Stimulated activated naive CD8-positive, alpha-beta T cell treated with anti-CD3 and anti-CD28 coated beads, Interleukin-15, Interleukin-2, amounts not matched to agents 100 U/mL and 50 U/mL, for 24 hours (primary cell): ENCODE measurements at regions not wholly inside any gene's neighbourhood (a gene's known extent, or its start where the extent isn't known, plus 50 kb on each side); places are given as distances from the start of the nearest gene placed in this dataset.
"Not testable (repeated sequence)": the region's sequence is repeated elsewhere in the genome, so short reads cannot be mapped to it uniquely, and the experiment has no call there.

Source experiments
- ATAC-seq: fragments of 150-1000 bp; cut with Tn5 transposase; one replicate; pipeline ENCODE4 v1.10.0; 2021
- DNase-seq: peaks from one replicate; pipeline ENCODE4 v3.0.0; 2021

DNA sequence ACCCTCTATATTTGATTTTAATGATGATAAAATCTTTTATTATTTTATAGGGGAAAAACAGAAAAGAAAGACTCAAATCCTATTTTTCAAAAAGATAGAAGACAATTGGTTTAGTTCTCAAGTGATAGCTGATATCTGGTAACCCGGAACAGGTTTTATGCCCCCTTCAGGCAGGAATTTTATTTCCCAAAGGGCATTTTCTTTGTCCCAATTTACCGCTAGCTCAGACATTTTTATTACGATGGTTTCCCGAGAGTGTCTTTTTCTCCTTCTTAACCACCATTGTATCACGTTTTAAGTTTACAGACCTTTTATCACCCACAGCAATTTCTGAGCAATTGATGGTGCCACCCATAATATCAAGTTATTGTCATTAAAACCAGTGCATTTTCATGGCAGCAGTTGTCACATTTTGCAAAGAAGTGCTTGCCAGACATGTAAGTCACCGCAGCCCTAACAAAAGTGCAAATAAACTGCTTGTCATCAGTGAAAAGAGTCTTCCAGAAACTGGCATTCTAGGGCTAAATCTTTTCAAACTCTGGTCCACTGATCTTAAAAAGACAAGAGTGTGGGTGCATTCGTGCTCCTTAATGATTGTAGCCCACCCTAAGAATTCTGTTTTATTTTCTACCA lies 204.8 kb upstream of the VCX start:
- no peak for ATAC-seq
- no peak for DNase-seq

DNA sequence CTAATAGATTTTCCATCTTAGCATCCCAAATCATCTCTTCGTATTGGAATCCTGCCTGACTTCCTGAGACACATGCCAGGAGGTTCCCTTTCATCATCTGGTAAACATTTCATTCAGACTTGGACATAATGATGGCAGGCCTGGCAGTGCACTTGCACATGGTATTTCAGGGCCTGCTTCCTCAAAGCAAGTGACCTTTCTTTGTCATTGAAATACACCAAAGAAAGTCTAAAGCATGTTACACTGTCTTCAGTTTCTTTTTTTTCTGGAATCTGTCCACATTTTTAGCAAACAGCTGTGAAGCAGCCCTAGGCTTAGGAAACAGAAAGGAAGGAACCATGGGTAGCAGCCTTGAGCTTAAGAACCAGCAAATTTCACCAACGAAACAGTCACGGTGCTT lies 205.9 kb upstream of the VCX start:
- ATAC-seq (no peak), DNase-seq (no peak)

DNA sequence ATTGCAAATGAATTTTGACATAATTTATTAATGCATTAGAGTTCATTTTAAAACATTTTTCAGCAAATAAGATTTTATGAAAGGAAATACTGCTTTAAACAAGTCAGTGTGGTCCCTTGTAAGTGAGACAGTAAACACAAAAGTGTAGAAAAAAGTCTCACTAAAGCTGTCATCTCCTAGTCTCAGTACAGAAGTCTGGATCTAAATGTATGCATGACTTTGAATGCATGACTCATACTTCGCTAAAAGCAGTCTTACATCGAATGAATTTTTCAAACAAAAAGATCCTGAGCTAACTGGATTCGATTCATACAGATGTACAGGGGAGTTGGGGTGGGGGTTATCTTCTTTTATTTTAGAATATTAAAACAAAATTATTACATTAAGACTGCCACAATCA lies 207.4 kb upstream of the VCX start:
- DNase-seq, result no peak
- no peak for ATAC-seq

DNA sequence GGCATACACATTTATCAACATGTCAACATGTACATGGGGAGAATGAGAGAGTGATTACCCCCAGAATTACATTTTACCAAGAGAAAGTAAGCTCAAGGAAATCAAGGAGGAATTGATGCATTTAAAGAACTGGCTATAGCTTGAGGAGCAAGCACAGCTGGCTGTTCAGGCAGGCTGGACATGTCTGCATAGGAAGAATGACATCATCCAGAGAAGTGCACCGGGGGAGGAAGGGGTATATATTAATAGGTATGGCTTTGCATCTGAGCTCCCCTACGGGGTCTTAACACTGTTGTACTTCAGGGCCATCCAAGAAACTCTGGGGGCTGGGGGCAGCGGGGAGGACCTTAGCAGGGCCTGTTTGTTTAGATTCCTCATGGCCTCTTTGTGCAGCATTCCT lies 222.4 kb upstream of the VCX start:
- no peak for ATAC-seq
- DNase-seq, result no peak

DNA sequence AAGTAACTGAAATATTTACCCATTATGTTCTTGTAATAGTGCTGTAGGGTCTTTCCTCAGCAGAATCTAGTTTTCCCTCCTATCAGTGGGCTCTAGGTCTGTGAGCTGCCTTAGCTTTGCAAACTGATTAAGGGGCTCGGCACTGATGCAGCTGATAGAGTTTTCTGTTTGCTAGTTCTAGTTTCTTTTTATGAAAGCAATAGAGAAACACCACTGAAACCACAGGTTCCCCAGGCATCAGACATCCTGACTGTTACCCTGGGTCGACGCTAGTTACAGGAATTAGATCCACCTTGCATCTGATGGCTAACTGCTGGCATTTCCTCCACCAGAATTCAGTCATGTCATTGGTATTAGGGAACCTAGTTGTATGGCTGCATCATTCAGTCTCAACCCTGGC lies 225.0 kb upstream of the VCX start:
- ATAC-seq, result no peak

DNA sequence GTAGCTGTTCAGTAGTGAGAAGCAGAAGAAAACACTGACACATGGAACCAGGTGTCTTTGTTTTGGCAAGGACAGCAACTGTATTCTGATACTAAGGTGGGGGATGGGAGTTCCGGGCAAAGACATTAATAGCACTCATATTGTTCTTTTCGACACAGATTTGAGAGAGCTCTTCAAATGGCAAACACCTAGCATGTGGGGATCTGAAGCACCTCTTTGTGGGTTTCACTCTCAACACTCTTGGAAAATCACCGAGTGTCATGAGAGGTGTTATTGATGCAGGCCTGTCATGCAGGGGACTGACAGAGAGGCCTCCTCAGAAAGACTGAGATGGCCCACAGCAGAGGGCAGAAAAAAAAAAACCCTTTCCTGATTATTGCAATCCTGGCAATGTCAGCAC lies 228.4 kb upstream of the VCX start:
- DNase-seq (no peak), ATAC-seq (no peak)

More for the DNA sequence above, 225.0 kb upstream of the VCX start:
- DNase-seq, result no peak

DNA sequence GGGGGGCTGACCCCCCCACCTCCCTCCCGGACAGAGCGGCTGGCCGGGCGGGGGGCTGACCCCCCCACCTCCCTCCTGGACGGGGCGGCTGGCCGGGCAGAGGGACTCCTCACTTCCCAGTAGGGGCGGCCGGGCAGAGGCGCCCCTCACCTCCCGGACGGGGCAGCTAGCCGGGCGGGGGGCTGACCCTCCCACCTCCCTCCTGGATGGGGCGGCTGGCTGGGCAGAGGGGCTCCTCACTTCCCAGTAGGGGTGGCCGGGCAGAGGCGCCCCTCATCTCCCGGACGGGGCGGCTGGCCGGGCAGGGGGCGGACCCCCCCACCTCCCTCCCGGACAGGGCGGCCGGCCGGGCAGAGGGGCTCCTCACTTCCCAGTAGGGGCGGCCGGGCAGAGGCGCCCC lies 234.3 kb upstream of the VCX start:
- not testable (repeated sequence) for ATAC-seq

DNA sequence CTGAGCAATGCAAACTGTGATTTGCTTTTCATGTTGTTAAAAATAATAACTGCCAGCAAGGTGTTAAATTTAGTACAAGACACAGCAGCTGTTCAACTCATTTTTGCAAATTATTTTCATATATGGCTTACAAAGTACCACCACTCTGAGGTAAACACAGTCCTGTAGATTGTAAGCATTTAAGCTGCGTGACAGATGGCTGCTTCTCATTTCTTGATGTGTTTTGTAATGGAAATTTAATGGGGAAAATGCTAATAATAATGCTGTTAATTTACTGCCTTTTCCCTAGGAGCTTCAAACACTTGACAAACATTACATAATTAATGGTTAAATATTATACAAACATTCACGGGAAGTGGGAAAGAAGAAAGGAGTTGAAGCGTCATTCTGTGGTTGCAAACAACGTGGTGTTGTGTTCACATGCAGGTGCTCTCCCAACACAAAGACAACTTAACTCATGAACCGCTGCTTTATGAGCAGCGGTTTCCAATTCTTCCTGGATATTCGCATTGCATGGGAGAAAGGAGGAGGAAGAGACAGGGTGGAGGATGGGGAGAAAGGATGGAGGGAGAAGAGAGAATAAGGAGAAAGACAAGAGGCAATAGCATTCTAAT lies 236.8 kb upstream of the VCX start:
- DNase-seq (no peak), ATAC-seq (no peak)

More for the DNA sequence above, 234.3 kb upstream of the VCX start:
- DNase-seq, result not testable (repeated sequence)

DNA sequence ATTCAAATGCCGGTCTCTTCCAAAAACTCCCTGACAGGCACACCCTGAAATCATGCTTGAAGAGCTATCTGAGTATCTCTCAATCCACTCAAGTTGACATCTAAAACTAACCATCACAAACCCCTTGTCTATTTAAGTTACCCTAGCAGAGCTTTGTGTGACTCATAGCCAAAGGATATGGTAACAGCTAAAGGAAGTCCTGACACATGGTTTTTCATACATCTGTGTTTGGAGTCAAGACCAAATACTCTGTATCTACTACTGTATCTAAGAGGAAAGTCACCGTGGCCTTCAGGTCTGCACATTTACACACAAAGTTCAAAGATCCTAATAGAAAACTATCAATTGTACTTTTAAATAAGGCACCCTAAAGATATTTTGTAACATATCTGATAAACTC lies 239.6 kb upstream of the VCX start:
- DNase-seq, result no peak
- ATAC-seq, result no peak

DNA sequence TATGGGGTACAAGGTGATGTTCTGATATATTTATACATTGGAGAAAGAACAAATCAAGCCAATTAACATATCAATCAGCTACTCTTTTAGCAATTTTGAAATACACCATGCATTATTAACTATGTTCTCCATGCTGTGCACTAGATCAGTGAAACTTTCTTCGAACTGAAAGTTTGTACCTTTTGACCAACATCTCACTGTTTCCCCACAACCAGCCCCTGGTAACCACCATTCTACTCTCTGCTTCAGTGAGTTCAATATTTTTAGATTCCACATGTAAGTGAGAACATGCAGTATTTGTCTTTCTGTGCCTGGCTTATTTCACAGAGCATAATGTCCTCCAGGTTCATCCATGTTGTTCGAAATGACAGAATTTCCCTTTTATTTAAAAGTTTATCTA lies 246.1 kb upstream of the VCX start:
- ATAC-seq, result no peak
- no peak for DNase-seq

DNA sequence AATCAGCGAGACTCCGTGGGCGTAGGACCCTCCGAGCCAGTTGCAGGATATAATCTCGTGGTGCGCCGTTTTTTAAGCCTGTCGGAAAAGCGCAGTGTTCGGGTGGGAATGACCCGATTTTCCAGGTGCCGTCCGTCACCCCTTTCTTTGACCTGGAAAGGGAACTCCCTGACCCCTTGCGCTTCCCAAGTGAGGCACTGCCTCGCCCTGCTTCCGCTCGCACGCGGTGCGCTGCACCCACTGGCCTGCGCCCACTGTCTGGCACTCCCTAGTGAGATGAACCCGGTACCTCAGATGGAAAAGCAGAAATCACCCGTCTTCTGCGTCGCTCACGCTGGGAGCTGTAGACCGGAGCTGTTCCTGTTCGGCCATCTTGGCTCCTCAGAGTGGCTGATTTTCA lies 249.6 kb upstream of the VCX start:
- not testable (repeated sequence) for ATAC-seq

DNA sequence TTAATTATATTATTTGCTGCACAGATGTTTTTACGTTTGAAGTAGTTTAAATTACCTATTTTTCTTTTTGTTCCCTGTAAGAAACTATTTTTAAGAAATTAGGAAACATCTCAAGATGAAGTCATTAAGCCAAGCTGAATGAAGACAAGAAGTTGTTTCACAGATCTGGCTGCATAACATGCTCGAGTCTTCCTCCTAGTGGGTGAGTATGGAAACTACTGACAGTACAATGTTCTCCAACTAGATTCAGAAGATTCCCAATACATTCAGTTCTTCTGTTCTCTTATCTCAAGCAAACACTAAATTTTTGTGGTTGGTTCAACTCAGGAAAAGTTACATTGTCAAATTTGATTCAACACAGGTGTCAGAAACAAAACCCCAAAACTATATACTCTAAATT lies 256.8 kb upstream of the VCX start:
- ATAC-seq (no peak), DNase-seq (no peak)

More for the DNA sequence above, 249.6 kb upstream of the VCX start:
- DNase-seq, result not testable (repeated sequence)

DNA sequence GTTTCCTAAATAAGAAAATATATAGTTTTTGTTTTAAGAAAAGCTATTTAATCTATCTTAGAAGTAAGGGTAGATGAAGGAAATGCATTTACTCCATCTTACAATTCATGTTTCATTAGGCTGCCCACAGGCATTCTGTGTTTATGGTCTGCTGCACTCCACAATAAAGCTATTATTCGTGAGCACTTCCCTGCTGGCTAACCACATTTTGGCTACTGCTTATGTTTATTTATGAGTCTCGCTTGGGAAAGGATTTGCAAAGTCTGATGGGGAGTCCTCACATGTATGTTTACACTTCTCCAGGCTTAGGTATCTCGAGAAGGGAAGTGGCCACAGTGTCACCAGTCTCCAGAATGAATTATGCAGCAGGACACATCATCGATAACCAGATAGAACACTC lies 260.8 kb upstream of the VCX start:
- DNase-seq, result no peak
- ATAC-seq, result no peak

DNA sequence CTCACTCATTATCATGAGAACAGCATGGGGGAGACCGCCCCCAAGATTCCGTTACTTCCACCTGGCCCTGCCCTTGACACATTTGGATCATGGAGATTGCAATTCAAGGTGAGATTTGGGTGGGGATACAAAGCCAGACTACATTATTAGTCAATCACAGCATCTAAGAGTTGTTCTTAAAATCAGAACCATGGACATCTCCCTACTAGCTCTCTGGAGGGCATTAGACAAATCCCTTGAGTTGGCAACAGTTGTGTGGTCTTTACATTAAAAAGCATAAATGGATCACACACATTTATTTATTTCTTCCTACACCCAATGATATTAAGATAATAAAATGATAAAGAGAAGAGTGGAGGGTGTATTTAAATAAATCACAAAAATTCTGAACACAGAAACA lies 262.8 kb upstream of the VCX start:
- DNase-seq (no peak), ATAC-seq (no peak)

DNA sequence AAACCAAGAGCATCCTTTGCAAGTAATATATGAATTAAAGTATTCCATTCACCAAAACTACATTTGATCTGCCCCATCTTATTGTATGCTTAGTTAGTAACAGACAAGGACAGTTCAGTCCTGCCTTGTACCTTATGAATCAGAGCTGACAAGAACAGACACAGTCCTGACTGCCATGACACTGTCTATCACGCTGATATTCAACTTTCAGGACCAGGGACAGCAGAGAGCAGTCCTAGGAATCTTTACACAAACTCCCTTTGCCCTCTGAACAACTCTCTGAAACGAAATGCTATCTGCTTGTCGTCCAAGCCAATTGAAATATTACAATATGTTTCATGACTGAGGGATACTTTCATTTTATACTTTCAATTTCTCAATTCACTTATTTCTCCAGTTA lies 268.6 kb upstream of the VCX start:
- ATAC-seq, result no peak
- DNase-seq, result no peak

DNA sequence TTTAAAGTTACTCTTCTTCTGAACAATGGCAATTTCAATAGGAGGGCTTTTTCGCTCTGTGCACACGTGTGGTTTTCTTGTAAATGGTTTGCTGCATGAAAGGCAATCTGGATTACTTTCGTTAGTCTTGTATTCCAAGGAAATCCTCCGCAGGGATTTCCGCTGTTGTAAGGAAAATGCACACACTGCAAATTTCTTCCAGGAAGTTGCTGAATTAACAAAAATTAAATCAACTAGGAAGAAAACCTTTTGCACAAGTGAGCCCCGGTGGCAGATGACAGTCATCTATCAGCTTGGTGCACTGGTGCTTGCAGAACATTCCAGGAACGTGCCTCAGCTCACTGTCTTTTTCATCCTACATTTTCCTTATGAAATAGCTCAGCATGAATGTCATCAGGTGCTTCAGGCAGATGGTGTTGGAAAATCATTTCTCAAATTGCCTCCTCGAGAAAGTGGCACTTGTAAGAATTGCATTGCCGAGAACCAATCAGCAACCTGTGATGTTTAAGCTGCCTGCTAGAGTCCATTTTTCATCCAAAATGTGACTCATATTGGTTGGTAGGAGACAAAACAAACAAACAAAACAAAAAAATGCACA lies 272.4 kb upstream of the VCX start:
- no peak for ATAC-seq
- DNase-seq, result no peak

DNA sequence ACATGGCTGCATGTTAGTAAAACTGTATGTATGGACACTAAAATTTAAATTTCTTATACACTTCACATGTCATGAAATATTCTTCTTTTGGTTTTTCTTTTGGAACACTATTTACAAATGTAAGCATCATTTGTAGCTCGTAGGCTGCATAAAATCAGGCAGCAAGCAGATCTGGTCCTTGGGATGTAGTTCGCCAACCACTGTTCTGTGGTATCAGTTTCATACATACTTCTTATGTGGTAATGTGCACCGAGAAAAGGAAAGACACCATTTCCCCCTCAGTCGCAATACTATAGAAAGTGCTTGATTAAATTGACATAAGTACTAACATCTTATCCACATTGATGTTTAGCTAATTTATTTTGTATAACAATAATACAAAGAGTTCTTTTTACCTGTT lies 274.4 kb upstream of the VCX start:
- DNase-seq, result no peak
- ATAC-seq, result no peak

DNA sequence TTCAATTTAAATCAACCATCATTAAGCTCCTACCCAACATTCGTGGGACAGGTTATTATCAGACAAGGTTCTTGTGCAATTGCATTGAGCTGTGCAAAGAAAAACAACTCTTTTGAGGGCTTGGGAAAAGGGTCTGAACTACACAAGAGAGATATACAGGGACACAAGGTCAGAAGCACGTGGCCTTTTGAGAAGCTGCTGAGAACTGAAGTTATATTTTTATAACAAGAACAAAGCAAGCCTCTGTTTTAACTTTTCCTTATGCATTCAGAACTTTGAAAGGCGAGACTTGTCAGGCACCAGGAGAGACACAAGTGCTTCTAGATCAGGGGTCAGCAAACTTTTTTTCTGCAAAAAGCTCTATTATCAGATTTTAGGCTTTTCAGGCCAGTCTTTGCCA lies 274.8 kb upstream of the VCX start:
- ATAC-seq (no peak), DNase-seq (no peak)

DNA sequence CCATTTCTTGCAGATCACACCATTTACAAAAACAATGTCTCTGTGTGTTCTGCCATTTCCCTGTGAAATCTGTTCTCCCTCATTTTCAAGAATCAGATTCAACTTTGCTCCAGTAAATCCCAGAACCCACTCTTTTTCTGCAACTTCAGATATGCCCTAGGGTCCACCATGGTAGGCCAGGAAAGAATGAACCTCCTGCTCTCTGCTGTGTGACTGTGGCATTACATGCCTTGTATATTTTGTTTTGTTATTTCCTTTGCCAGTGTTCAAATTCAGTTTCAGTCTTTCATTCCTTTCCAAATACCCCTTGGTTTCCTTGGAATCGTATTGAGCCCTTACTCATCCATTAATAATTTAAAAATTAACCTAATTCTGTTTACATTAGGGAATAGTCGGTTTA lies 290.2 kb upstream of the VCX start:
- DNase-seq (no peak), ATAC-seq (no peak)

DNA sequence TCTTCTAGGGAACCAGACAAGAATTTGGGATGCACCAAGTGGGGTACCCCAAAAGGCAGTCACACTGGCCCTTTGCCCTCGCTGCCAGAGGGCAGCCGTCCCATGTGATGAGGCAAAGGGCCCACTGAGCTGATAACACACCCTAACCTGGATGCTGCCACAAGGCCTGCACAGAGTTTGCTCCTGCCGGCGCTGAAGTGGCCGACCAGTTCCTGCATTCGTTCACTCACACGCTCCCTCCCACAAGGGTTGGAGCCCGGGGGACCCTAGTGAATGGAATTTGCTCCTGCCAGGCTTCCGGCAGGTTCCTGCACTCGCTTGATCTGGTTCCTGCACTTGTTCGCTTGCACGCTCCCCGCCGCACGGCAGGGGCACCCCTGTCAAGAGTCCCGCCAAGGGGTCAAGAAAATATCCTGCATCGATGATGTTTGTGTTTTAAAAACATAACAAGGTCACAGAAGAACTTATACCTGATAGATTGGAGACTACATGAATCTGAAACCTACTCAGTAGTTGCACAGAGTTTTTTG lies 296.4 kb upstream of the VCX start:
- no peak for ATAC-seq
- DNase-seq, result no peak

DNA sequence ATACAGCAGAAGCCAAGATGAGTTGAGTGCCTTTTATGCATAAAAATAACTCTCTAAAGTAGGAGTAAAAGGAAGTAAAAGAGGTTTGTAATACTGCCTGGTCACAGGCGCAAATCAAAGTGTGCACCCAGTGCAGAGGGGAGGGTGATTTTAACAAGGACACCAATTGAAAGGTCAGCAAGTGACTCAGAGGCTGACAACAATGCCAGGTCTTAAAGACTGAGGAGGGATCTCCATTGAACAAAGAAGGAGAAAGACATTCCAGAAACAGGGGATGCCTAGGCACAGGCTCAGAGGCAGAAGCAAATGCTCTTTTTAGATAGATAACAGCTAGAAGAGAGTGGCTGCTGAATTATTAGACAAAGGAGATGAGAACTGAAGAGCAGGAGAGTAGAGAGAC lies 297.4 kb upstream of the VCX start:
- ATAC-seq (no peak), DNase-seq (no peak)

DNA sequence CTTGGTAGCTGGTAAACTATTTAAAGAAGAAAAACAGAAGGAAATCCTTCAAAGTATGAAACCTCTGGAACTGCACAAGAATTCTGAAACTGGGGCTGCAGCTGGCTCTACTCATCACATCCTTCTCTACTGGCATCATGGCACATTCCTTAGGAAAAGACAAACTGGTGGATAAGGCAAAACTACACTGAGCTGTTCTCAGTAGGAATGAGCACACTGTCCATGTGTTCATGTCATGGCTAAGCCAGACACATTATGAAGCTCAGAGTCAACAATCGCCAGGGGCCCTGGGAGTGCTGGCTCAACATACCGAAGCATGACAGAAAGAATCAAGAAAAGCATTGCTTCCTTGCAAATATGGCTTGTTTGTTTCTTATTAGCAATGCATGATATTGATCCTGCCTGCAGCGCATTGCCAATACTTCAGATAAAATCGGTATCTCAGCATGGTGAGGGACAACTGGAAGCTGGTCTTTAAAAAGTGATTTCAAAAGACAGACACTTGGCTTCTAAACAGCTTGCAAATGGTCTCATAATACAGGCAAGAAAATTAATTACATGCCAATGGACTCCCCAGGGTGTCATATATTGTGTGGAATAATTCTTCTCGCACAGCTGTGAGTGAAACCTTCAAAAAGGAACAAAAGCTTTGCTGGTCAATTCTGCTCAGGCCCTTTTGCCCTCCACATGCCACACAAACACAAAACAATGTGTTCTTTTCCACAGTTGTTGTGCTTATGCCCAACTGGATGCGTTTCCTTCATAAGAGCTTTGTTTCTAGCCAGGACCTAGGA lies 300.2 kb upstream of the VCX start:
- ATAC-seq, result no peak
- no peak for DNase-seq

DNA sequence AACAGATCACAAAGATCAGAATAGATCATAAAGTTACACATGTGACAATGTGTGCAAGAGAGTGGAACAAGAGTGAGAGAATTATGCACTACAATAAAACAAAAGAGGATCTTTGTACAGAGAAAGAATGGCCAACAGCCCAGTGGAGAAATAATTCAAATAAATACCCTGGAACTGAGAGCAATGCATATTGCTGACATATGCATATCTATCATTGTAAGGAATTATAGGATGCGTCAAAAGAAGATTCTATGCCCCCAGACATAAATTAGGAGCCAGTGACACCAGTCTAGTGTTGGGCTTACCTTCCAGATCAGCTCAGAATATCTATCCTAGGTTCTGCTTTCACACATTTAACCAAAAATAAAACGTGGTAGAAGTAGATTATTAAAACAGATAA lies 320.1 kb upstream of the VCX start:
- ATAC-seq (no peak), DNase-seq (no peak)
